Spleen (tissue), 7 donors: ENCODE measurements at regions not wholly inside any gene's neighbourhood (a gene's known extent, or its start where the extent isn't known, plus 50 kb on each side); places are given as distances from the start of the nearest gene placed in this dataset.

ENCODE experiments used
- CTCF ChIP-seq, 11 experiments: fragments of 200-600 bp in 7 of 11; fragments of 450-650 bp in 4 of 11; sonication (generic) in 4 of 11; IDR thresholded peaks in 8 of 11; conservative IDR thresholded peaks in 3 of 11; 1 replicate in 7 of 11; 2 replicates in 4 of 11; pipeline versions ENCODE4 v1.4.0 to v1.8.0; 2016 to 2021; ENCODE audit warnings: antibody characterized with exemption in 11 of 11, inconsistent platforms in 4 of 11, mild to moderate bottlenecking in 1 of 11
- POLR2A ChIP-seq, 3 donors: fragments of 450-650 bp; IDR thresholded peaks; one replicate each; pipeline ENCODE4 v1.5.1; 2017; ENCODE audit warnings: antibody characterized with exemption in 3 of 3, mild to moderate bottlenecking in 1 of 3
- POLR2AphosphoS5 ChIP-seq, 3 donors: sonication (generic); formaldehyde crosslinking; IDR thresholded peaks; one replicate each; pipeline ENCODE4 v1.5.1; 2017; ENCODE audit warnings: antibody characterized with exemption in 3 of 3
- donor health status: DM: no; HTN: no; CAD: no; lungs with moderate emphysema.
- donor health status: DM: no; HTN: no; CAD: no.
- donor health status: DM: no; HTN: no; CAD: no.

GRCh38 chr5:4561403-4561802 lies 578.7 kb upstream of the ADAMTS16 start:
- TF ChIP-seq CTCF (IDR thresholded peaks at IDR 0.05 in 8 of 11, conservative IDR thresholded peaks at IDR 0.05 in 3 of 11) (no peak), POLR2A (IDR thresholded peaks at IDR 0.05) (no peak), POLR2AphosphoS5 (IDR thresholded peaks at IDR 0.05) (no peak)
